ENCODE measurements at regions not wholly inside any gene's neighbourhood (a gene's known extent, or its start where the extent isn't known, plus 50 kb on each side); places are given as distances from the start of the nearest gene placed in this dataset.

DNA sequence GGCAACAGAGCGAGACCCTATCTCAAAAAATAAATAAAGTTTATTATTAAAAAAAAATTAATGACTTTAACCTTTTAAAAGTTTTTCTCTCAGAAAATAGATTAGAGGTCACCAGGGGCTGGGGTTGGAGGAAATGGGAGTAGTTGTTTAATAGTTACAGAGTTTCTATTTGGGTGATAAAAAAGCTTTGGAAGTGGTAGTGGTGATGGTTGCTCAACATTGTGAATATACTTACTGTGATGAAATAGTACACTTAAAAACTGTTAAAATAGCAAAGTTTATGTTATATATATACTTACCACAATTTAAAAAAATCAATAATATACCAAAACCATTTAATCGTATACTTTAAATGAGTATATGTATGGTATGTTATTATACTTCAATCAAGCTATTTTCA, 59.6 kb downstream of the ARL6IP4 start:
- no peak for DNase-seq

DNA sequence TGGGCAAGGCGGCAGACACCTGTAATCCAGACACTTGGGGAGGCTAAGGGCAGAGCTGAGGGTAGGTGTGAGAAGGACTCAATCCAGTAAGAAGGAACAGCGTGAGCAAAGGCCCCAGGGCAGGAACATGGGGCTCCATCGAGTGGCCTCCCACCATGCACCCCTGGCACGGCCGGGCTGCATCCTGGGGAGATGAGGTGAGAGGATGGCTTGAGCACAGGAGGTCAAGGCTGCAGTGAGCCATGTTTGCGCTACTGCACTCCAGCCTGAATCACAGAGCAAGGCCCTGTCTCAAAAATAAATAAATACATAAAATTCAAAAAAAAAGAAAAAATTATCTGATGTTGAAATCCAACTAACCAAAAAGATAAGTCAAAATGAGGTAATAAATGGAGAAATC, 58.5 kb downstream of the ARL6IP4 start:
- DNase-seq = no peak

DNA sequence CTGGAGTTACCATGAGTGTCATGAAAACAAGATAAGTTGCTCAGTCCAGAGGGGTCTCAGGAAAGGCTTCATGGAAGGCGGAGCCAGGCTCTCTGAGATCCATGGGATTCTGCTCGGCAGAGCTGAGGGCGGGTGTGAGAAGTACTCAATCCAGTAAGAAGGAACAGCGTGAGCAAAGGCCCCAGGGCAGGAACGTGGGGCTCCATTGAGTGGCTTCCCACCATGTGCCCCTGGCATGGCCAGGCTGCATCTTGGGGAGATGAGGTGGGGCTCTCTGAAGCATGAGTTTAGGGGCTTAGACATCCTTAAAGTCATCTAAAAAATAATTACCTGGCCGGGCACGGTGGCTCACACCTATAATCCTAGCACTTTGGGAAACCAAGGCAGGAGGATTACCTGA, 58.0 kb downstream of the ARL6IP4 start:
- no peak for DNase-seq

DNA sequence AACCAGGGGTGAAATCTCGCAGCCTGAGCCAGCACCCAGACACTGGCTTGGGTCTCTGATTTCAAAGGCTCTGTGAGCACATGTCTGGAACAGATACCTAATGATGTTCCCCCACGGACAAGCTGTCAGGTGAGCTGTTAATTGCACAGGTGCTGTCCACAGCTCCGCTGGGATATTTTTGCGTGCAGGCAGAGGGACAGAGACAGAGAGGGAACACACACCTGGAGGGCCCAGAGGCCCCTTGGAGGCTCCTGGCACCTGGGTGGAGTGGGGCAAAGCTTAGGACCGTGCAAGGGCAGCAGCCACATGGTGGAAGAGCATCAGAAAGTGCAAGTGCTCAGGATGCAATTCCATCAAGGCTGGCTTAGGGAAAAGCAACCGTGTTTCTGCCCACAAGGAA, 57.3 kb downstream of the ARL6IP4 start:
- DNase-seq = no peak

DNA sequence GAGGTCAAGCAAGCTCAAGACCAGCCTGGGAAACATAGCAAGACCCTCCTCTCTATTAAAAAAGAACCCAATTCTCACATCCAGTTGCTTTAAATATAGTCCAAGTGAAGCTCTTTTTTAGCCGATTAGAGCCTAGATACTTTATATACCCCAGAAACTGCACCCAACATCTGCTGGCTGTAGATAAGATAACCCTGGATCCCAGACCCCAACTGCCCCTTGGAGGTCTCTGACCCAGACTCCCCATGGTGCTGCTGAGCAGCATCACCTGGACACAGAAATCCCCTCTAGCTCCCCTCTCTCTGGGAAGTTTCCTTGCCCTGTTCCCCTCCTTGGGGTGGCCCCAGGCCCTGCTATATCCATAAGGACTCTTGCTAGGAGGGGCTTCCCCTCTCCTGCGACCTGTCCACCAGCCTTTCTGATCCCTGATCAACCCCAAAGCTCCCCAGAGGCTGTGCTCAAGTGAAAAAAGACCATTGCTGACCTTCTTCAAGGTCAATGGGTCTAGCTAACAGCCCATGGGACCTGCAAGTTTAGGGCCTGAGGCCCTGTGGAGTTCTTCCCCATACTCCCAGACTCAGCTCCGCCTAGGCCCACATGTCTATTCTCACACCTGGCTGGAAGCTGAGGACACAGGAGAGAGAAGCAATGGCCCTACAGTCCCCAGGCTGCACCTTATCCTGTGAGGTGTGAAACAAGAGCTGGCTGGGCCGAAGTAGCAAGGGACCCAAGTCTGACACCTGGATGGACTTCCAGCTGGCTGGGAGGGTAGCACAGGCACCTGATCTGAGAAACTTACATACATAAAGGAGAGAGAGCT, 56.2 kb downstream of the ARL6IP4 start:
- no peak for DNase-seq

DNA sequence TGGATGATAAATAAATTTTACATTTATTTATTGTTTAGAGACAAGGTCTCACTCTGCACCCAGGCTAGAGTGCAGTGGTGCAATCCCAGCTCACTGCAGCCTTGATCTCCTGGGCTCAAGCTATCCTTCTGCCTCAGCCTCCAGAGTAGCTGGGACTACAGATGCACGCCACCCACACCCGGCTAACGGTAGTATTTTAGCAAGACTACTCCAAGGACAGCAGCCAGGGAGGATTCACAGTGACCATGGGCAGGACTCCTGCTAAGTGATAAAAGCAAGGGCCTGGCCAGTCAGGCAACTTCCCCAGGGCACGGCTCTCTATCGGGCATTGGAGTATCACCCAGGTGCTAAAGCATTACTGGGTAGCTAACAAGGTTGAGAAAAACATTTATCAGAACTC, 55.4 kb downstream of the ARL6IP4 start:
- DNase-seq = no peak

DNA sequence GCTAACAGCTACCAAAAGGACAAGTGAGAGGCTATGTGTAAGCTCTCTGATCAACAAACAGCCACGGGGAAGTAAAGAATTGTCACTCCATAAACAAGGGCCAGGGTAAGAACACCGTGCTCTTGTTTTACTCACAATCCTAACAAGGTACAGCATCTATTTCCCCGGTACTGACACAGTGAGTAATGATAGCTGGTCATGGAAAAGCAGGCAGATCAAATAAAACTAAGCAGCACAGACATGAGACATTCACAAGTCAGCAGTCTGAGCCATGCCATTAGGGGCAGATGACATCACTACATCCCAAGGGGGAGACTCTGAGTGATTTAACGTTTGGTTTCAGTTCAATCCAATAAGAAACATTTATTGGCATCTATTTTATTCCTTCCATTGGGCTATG, 54.4 kb downstream of the ARL6IP4 start:
- DNase-seq = no peak

DNA sequence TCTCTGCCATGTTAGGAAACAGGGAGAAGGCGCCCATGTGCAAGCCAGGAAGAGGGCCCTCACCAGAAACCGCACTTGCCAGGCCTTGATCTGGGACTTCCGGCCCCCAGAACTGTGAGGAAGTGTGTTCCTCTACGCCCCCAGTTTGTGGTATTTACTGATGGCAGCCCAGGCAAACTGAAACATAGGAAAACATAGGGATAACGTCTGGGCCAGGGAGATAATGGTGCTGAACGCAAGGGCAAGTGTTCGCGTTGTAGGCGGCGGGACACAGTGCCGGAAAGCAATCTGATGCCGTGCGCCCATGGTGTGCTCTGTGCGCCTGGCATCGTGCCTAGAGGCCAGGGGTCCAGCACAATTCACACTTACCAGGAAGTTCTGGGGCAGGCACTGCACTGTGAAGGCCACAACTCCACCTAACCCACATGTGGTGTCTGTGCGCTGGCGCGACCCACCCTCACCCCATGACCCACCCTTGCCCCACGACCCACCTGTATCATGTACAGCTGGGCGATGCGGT, 53.6 kb downstream of the ARL6IP4 start:
- DNase-seq = no peak

DNA sequence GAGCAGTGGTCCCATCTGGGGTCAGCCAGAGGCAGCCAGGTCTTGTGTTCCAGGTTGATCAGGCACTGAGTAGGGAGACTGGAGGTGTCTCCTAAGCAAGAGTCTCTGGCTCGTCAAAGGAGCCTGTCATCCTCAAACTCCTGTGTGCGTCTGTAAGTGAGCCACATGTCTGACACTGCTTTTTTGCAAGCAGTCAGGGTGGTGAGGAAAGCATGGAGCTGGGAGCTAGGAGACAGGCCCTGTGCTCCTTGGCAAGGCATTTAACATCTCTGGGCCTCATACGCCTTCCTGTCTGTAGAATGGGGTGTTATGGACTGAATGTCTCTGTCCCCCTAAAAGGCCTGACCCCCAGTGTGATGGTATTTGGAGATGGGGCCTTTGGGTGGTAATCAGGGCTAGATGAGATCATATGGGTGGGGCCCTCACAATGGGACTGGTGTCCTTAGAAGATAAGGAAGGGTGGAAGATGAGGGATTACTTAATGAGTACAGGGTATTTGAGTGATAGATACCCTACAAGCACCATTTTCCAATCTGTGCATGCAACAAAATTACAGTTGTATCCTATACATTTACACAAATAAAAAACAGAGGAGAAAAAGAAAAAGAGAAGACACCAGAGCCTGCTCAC, 53.0 kb downstream of the ARL6IP4 start:
- no peak for DNase-seq

DNA sequence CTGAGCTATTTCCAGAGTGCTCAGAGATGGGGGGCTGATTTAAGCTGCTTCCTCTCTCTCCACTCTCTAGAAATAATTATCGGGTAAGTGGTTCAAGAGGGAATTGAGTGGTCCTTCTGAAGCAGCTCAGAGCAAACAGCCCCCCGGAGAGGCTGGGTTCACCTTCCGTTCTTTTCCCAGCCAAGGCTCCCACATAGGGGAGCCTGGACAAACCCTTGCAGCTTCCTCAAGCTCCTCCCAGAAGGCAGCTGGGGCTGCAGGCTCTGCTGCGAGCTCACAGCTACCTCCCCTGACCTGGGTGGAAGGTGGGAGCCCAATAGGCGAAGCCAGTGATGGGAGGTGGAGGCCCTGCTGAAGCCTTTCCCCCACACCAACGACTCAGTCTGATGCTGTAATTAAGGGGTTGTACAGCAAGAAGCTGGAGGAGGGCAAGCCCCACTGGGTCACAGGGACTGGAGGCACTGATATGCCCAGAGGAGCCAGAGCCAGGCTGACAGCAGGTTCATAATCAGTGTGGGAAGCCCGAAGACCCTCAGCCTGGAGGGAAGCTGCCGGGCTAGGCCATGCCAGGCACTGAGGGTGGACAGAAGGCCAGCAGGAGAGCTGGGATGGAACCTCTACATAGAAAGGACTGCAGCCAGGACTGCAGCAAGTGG, 52.4 kb downstream of the ARL6IP4 start:
- DNase-seq = no peak

All from retina (tissue), 1 donor.